Stimulated activated CD4-positive, alpha-beta T cell treated with anti-CD3 and anti-CD28 coated beads, TNF-alpha, amount 100 ng/mL, for 1 hour (primary cell): ENCODE measurements at regions not wholly inside any gene's neighbourhood (a gene's known extent, or its start where the extent isn't known, plus 50 kb on each side); places are given as distances from the start of the nearest gene placed in this dataset.
"Not testable (repeated sequence)": the region's sequence is repeated elsewhere in the genome, so short reads cannot be mapped to it uniquely, and the experiment has no call there.

Source experiments
- DNase-seq, 3 donors: peaks; one replicate each; pipeline ENCODE4 v3.0.0-alpha.2; 2020; ENCODE audit warnings: low read depth in 3 of 3, low spot score in 1 of 3

GRCh38 chr12:111122458-111122878, 202.1 kb upstream of the MYL2 start:
- DNase-seq: no peak

- no peak for DNase-seq
Measured at GRCh38 chr12:111121840-111122239, 201.5 kb upstream of the MYL2 start.

- DNase-seq: no peak
Measured at GRCh38 chr12:111120578-111120977, 200.2 kb upstream of the MYL2 start.

- no peak for DNase-seq
Measured at GRCh38 chr12:111117017-111117416, 196.6 kb upstream of the MYL2 start.

- DNase-seq: not testable (repeated sequence)
Measured at GRCh38 chr12:111113313-111113712, 192.9 kb upstream of the MYL2 start.

- DNase-seq: no peak
Measured at GRCh38 chr12:111112311-111113098, 192.1 kb upstream of the MYL2 start.

- DNase-seq: no peak
Measured at GRCh38 chr12:111111681-111112080, 191.3 kb upstream of the MYL2 start.

- DNase-seq: no peak
Measured at GRCh38 chr12:111110556-111110955, 190.2 kb upstream of the MYL2 start.

GRCh38 chr12:111108726-111109125, 188.3 kb upstream of the MYL2 start:
- no peak for DNase-seq

- no peak for DNase-seq
Measured at GRCh38 chr12:111107392-111108178, 187.2 kb upstream of the MYL2 start.

GRCh38 chr12:111105294-111105693, 184.9 kb upstream of the MYL2 start:
- DNase-seq: no peak

- DNase-seq: no peak
Measured at GRCh38 chr12:111103583-111103982, 183.2 kb upstream of the MYL2 start.

- DNase-seq: no peak
Measured at GRCh38 chr12:111102102-111102739, 181.8 kb upstream of the MYL2 start.

- no peak for DNase-seq
Measured at GRCh38 chr12:111101003-111101402, 180.6 kb upstream of the MYL2 start.

- no peak for DNase-seq
Measured at GRCh38 chr12:111100554-111100953, 180.2 kb upstream of the MYL2 start.

- DNase-seq: no peak
Measured at GRCh38 chr12:111100003-111100402, 179.6 kb upstream of the MYL2 start.

GRCh38 chr12:111099186-111099585, 178.8 kb upstream of the MYL2 start:
- no peak for DNase-seq

GRCh38 chr12:111094157-111095010, 174.0 kb upstream of the MYL2 start:
- DNase-seq: no peak

GRCh38 chr12:111093428-111094142, 173.2 kb upstream of the MYL2 start:
- peak in 1 of 3 donors; percentile 16 for DNase-seq

GRCh38 chr12:111091051-111091450, 170.7 kb upstream of the MYL2 start:
- no peak for DNase-seq
